ENCODE measurements at regions not wholly inside any gene's neighbourhood (a gene's known extent, or its start where the extent isn't known, plus 50 kb on each side); places are given as distances from the start of the nearest gene placed in this dataset.

- CTCF ChIA-PET, result no interaction called here
- H3K27me3 Mint-ChIP-seq, result no peaks in the 10 kb centered on the region
- no peak overlapping the region for H3K4me3 Mint-ChIP-seq
- H3K27ac Mint-ChIP-seq, result no peak overlapping the region
- TF ChIP-seq, protein P1, sequence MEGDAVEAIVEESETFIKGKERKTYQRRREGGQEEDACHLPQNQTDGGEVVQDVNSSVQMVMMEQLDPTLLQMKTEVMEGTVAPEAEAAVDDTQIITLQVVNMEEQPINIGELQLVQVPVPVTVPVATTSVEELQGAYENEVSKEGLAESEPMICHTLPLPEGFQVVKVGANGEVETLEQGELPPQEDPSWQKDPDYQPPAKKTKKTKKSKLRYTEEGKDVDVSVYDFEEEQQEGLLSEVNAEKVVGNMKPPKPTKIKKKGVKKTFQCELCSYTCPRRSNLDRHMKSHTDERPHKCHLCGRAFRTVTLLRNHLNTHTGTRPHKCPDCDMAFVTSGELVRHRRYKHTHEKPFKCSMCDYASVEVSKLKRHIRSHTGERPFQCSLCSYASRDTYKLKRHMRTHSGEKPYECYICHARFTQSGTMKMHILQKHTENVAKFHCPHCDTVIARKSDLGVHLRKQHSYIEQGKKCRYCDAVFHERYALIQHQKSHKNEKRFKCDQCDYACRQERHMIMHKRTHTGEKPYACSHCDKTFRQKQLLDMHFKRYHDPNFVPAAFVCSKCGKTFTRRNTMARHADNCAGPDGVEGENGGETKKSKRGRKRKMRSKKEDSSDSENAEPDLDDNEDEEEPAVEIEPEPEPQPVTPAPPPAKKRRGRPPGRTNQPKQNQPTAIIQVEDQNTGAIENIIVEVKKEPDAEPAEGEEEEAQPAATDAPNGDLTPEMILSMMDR (IDR thresholded peaks at IDR 0.05), result no peak
- DNase-seq, result no peak
- intact Hi-C loops (cut with micrococcal nuclease), result no loop called here
- H3K9me3 Mint-ChIP-seq, result no peaks in the 10 kb centered on the region
- POLR2A ChIA-PET, result no interaction called here
- ATAC-seq, result no peak
- no peaks in the 10 kb centered on the region for H3K36me3 Mint-ChIP-seq (ENCODE audit: low read depth)
- no peaks in the 10 kb centered on the region for H3K4me1 Mint-ChIP-seq (ENCODE audit: low read depth)
These were observed 276.7 kb downstream of the RASSF9 start for GRCh38 chr12:85559536-85559935.

DNA sequence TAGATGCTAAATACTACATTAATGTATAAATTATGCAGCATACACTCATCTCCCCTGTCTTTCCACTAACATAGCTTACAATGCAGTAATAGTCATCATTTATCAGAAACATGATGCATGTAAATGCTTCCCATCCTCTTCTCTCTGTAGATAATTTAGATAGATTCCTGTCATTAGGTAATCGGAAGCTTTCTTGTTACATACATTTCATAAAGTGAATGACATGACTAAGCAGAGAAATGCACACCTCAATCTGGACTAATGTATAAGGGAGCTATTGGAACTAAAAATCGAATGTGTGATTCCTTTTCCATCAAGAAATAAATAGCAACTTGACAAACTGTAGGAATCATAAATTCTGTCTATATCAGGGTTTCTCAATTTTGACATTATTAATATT lies 273.4 kb downstream of the RASSF9 start:
- no peak overlapping the region for H3K4me3 Mint-ChIP-seq
- CTCF ChIA-PET, result interaction anchor here (1.0 to 1.3 kb wide), 4 partner anchors 12 to 94 kb away, joined by 3 read pairs; no protein-coding TSS in a partner anchor
- POLR2A ChIA-PET, result no interaction called here
- DNase-seq, result no peak
- no peak overlapping the region for H3K27ac Mint-ChIP-seq
- TF ChIP-seq, protein P1 (IDR thresholded peaks at IDR 0.05), result no peak
- H3K36me3 Mint-ChIP-seq (ENCODE audit: low read depth), result no peaks in the 10 kb centered on the region
- intact Hi-C loops (cut with micrococcal nuclease), result no loop called here
- no peaks in the 10 kb centered on the region for H3K27me3 Mint-ChIP-seq
- ATAC-seq, result no peak
- H3K9me3 Mint-ChIP-seq, result no peaks in the 10 kb centered on the region
- no peaks in the 10 kb centered on the region for H3K4me1 Mint-ChIP-seq (ENCODE audit: low read depth)

GRCh38 chr12:85564786-85565185 lies 271.4 kb downstream of the RASSF9 start:
- H3K27me3 Mint-ChIP-seq, result no peaks in the 10 kb centered on the region
- TF ChIP-seq, protein P1 (IDR thresholded peaks at IDR 0.05), result no peak
- H3K36me3 Mint-ChIP-seq (ENCODE audit: low read depth), result no peaks in the 10 kb centered on the region
- CTCF ChIA-PET, result no interaction called here
- H3K4me3 Mint-ChIP-seq, result no peak overlapping the region
- H3K27ac Mint-ChIP-seq, result no peak overlapping the region
- intact Hi-C loops (cut with micrococcal nuclease), result no loop called here
- no peaks in the 10 kb centered on the region for H3K4me1 Mint-ChIP-seq (ENCODE audit: low read depth)
- no peak for ATAC-seq
- POLR2A ChIA-PET, result no interaction called here
- no peaks in the 10 kb centered on the region for H3K9me3 Mint-ChIP-seq
- no peak for DNase-seq

DNA sequence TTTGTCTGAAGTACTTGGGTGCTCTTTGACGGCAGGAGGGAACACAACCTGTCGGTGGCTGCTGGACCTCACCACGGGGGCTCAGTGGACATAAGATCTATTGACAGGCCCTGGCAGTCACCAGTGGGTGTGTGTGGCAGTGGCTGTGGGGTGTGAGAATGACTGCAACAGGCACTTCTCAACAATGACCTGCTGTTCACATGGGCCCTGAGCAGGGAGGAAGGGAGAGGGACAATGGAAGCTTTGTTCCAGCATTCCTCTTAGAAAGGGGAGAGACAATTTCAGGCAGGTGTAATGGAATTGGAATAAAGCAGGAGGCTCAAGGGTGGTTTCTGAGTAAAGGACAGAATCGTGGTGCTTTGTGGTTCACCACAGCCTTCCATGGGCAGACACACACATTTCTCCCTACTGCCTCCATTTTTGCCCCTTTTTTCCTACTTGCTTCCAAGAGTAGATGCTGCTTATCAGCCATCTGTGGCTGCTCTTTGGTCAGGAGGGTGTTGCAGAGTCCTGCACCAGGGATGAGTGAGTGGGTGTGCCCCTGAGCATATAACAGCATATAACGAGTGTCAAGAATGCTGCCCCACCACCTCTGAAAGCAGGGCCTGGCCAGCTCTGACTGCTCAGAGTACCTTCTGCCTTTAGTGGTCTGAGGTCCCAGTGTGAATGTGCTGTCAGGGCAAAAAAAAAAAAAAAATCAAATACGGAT lies 267.7 kb downstream of the RASSF9 start:
- no peak for ATAC-seq
- H3K9me3 Mint-ChIP-seq, result no peaks in the 10 kb centered on the region
- no peaks in the 10 kb centered on the region for H3K36me3 Mint-ChIP-seq (ENCODE audit: low read depth)
- H3K27me3 Mint-ChIP-seq, result no peaks in the 10 kb centered on the region
- CTCF ChIA-PET, result interaction anchor here (0.6 kb wide), 1 partner anchor 258 kb away, joined by 3 read pairs; no protein-coding TSS in a partner anchor
- no peaks in the 10 kb centered on the region for H3K4me1 Mint-ChIP-seq (ENCODE audit: low read depth)
- H3K4me3 Mint-ChIP-seq, result no peak overlapping the region
- intact Hi-C loops (cut with micrococcal nuclease), result no loop called here
- POLR2A ChIA-PET, result no interaction called here
- H3K27ac Mint-ChIP-seq, result no peak overlapping the region
- TF ChIP-seq, protein P1 (IDR thresholded peaks at IDR 0.05), result no peak
- no peak for DNase-seq

GRCh38 chr12:85569261-85569660 lies 266.9 kb downstream of the RASSF9 start:
- Mint-ChIP-seq H3K4me3 (no peak overlapping the region), H3K36me3 (ENCODE audit: low read depth) (no peaks in the 10 kb centered on the region), H3K4me1 (ENCODE audit: low read depth) (no peaks in the 10 kb centered on the region), H3K27ac (no peak overlapping the region), H3K9me3 (no peaks in the 10 kb centered on the region), H3K27me3 (no peaks in the 10 kb centered on the region)
- TF ChIP-seq, protein P1 (IDR thresholded peaks at IDR 0.05), result no peak
- no peak for DNase-seq
- intact Hi-C loops (cut with micrococcal nuclease), result no loop called here
- POLR2A ChIA-PET, result no interaction called here
- no peak for ATAC-seq
- CTCF ChIA-PET, result no interaction called here
